IPS-18a (cell line): ENCODE measurements at regions not wholly inside any gene's neighbourhood (a gene's known extent, or its start where the extent isn't known, plus 50 kb on each side); places are given as distances from the start of the nearest gene placed in this dataset.
"Not testable (repeated sequence)": the region's sequence is repeated elsewhere in the genome, so short reads cannot be mapped to it uniquely, and the experiment has no call there.

ENCODE experiments used
- H3K27ac ChIP-seq: one replicate; pipeline ENCODE4 v1.5.1; 2013; ENCODE audit warnings: low read length
- H3K27me3 ChIP-seq: one replicate; pipeline ENCODE4 v1.6.1; 2013; ENCODE audit warnings: mild to moderate bottlenecking, low read length; ENCODE audit not compliant: control insufficient read depth, insufficient read depth
- H3K36me3 ChIP-seq: one replicate; pipeline ENCODE4 v1.6.1; 2013; ENCODE audit warnings: low read depth, low read length; ENCODE audit not compliant: control insufficient read depth
- H3K4me1 ChIP-seq: one replicate; pipeline ENCODE4 v1.6.1; 2013; ENCODE audit warnings: low read depth, low read length; ENCODE audit not compliant: control insufficient read depth
- H3K4me3 ChIP-seq: one replicate; pipeline ENCODE4 v1.5.1; 2013; ENCODE audit warnings: low read length
- H3K9ac ChIP-seq: one replicate; pipeline ENCODE4 v1.6.1; 2013; ENCODE audit warnings: mild to moderate bottlenecking, low read length, moderate library complexity
- H3K9me3 ChIP-seq: one replicate; pipeline ENCODE4 v1.6.1; 2013; ENCODE audit warnings: low read depth, low read length; ENCODE audit not compliant: control insufficient read depth

- Histone ChIP-seq H3K4me3 (no peak overlapping the region), H3K9ac (no peak overlapping the region), H3K4me1 (no peaks in the 10 kb centered on the region), H3K27ac (no peak overlapping the region), H3K27me3 (no peaks in the 10 kb centered on the region), H3K36me3 (no peaks in the 10 kb centered on the region), H3K9me3 (no peaks in the 10 kb centered on the region)
Observed at GRCh38 chr7:114175125-114175524, 239.5 kb upstream of the FOXP2 start.

GRCh38 chr7:114173170-114173890, 241.3 kb upstream of the FOXP2 start:
- no peak overlapping the region for H3K9ac ChIP-seq
- no peaks in the 10 kb centered on the region for H3K36me3 ChIP-seq
- H3K27me3 ChIP-seq, result no peaks in the 10 kb centered on the region
- H3K9me3 ChIP-seq, result no peaks in the 10 kb centered on the region
- H3K27ac ChIP-seq, result no peak overlapping the region
- H3K4me3 ChIP-seq, result no peak overlapping the region
- no peaks in the 10 kb centered on the region for H3K4me1 ChIP-seq

GRCh38 chr7:114169389-114169788, 245.2 kb upstream of the FOXP2 start:
- not testable (repeated sequence) for H3K27ac ChIP-seq, H3K9me3 ChIP-seq, H3K4me1 ChIP-seq, H3K4me3 ChIP-seq, H3K36me3 ChIP-seq, H3K9ac ChIP-seq, H3K27me3 ChIP-seq

GRCh38 chr7:114160925-114161324, 242.1 kb upstream of the PPP1R3A start:
- H3K4me3 ChIP-seq, result no peak overlapping the region
- H3K4me1 ChIP-seq, result peaks cover 5% of the 10 kb centered on the region
- no peaks in the 10 kb centered on the region for H3K27me3 ChIP-seq
- H3K27ac ChIP-seq, result no peak overlapping the region
- no peaks in the 10 kb centered on the region for H3K36me3 ChIP-seq
- H3K9me3 ChIP-seq, result no peaks in the 10 kb centered on the region
- no peak overlapping the region for H3K9ac ChIP-seq

- H3K36me3 ChIP-seq, result no peaks in the 10 kb centered on the region
- H3K4me1 ChIP-seq, result peaks cover 21% of the 10 kb centered on the region
- no peak overlapping the region for H3K27ac ChIP-seq
Observed at GRCh38 chr7:114158854-114159253, 240.0 kb upstream of the PPP1R3A start.

GRCh38 chr7:114158275-114158674, 239.5 kb upstream of the PPP1R3A start:
- Histone ChIP-seq H3K27me3 (no peaks in the 10 kb centered on the region), H3K36me3 (no peaks in the 10 kb centered on the region), H3K4me3 (no peak overlapping the region)

More at GRCh38 chr7:114158854-114159253, 240.0 kb upstream of the PPP1R3A start:
- Histone ChIP-seq H3K4me3 (no peak overlapping the region), H3K9me3 (no peaks in the 10 kb centered on the region), H3K9ac (no peak overlapping the region), H3K27me3 (no peaks in the 10 kb centered on the region)

GRCh38 chr7:114156178-114156577, 237.4 kb upstream of the PPP1R3A start:
- H3K9me3 ChIP-seq, result no peaks in the 10 kb centered on the region
- H3K27ac ChIP-seq, result no peak overlapping the region
- H3K27me3 ChIP-seq, result no peaks in the 10 kb centered on the region
- H3K36me3 ChIP-seq, result no peaks in the 10 kb centered on the region
- no peak overlapping the region for H3K9ac ChIP-seq
- H3K4me3 ChIP-seq, result no peak overlapping the region
- H3K4me1 ChIP-seq, result peaks cover 36% of the 10 kb centered on the region

More at GRCh38 chr7:114158275-114158674, 239.5 kb upstream of the PPP1R3A start:
- Histone ChIP-seq H3K4me1 (peaks cover 26% of the 10 kb centered on the region), H3K9me3 (no peaks in the 10 kb centered on the region), H3K9ac (no peak overlapping the region), H3K27ac (no peak overlapping the region)

GRCh38 chr7:114155116-114156110, 236.6 kb upstream of the PPP1R3A start:
- Histone ChIP-seq H3K36me3 (no peaks in the 10 kb centered on the region), H3K4me1 (peaks cover 36% of the 10 kb centered on the region), H3K9me3 (no peaks in the 10 kb centered on the region), H3K27me3 (no peaks in the 10 kb centered on the region), H3K9ac (no peak overlapping the region), H3K27ac (no peak overlapping the region), H3K4me3 (no peak overlapping the region)

- Histone ChIP-seq H3K36me3 (no peaks in the 10 kb centered on the region), H3K27ac (no peak overlapping the region), H3K4me3 (no peak overlapping the region), H3K4me1 (peaks cover 36% of the 10 kb centered on the region), H3K27me3 (no peaks in the 10 kb centered on the region), H3K9me3 (no peaks in the 10 kb centered on the region), H3K9ac (no peak overlapping the region)
Observed at GRCh38 chr7:114153700-114154099, 234.9 kb upstream of the PPP1R3A start.

- Histone ChIP-seq H3K27me3 (no peaks in the 10 kb centered on the region), H3K4me3 (no peak overlapping the region), H3K9me3 (no peaks in the 10 kb centered on the region), H3K4me1 (peaks cover 36% of the 10 kb centered on the region), H3K9ac (no peak overlapping the region), H3K27ac (no peak overlapping the region), H3K36me3 (no peaks in the 10 kb centered on the region)
Observed at GRCh38 chr7:114152314-114152938, 233.6 kb upstream of the PPP1R3A start.

- Histone ChIP-seq H3K9ac (no peak overlapping the region), H3K27me3 (no peaks in the 10 kb centered on the region), H3K9me3 (no peaks in the 10 kb centered on the region), H3K4me1 (peaks cover 36% of the 10 kb centered on the region), H3K27ac (no peak overlapping the region), H3K4me3 (no peak overlapping the region), H3K36me3 (no peaks in the 10 kb centered on the region)
Observed at GRCh38 chr7:114151777-114152176, 233.0 kb upstream of the PPP1R3A start.
